ENCODE measurements at regions not wholly inside any gene's neighbourhood (a gene's known extent, or its start where the extent isn't known, plus 50 kb on each side); places are given as distances from the start of the nearest gene placed in this dataset.

- Mint-ChIP-seq H3K27me3 (no peaks in the 10 kb centered on the region), H3K36me3 (no peaks in the 10 kb centered on the region), H3K9me3 (peaks cover 3 to 26% (median 16%) of the 10 kb centered on the region in 8 donors), H3K4me1 (no peaks in the 10 kb centered on the region), H3K4me3 (no peak overlapping the region), H3K27ac (no peak overlapping the region)
- Histone ChIP-seq H3K4me1 (ENCODE audit: insufficient read depth, low read length) (no peaks in the 10 kb centered on the region), H3K9me3 (ENCODE audit: control insufficient read depth in 1 of 2, low read length in 2 of 2) (peaks cover 0 to 9% of the 10 kb centered on the region in 2 donors), H3K27me3 (ENCODE audit: insufficient read depth, low read length) (no peaks in the 10 kb centered on the region), H3K36me3 (ENCODE audit: insufficient read depth, low read length) (no peaks in the 10 kb centered on the region), H3K4me3 (ENCODE audit: low read length in 2 of 2) (no peak overlapping the region), H3K27ac (ENCODE audit: low read depth, low read length) (no peak overlapping the region)
- intact Hi-C loops (cut with micrococcal nuclease) = no loop called here
- peak in 1 of 5 donors; percentile 11 for DNase-seq
- ChIA-PET POLR2A (ENCODE audit: partially characterized antibody) (no interaction called here), CTCF (ENCODE audit: partially characterized antibody) (no interaction called here)
Measured at GRCh38 chr7:52682993-52683392, 352.4 kb upstream of the POM121L12 start.

DNA sequence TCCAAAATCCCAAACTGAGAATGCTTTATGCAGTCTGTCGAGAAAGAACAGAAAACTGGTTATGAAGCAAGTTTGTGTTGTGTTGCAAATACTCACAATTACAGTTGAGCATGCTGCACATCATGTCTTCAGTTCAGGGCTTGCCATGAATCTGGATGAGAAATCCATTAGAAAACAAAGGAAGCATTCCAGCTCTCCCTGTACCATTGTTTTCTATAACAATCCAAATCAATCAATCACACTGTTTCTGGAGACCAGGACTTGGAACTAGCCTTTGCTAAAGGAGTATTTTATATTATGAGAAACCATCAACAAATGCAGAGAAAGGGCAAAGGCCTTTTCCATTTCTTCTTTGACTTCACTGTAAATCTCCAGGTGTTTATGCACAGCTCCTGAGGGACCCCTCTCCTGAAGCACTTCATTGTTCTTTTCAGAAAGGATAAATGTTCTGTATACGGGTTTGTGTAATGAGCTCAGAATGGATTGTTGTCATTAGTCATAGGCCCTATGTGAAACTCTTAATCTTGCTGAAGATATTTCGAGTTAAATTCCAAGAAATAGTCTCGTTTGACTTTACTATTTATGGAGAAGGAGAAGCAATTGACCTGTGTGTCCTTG, 364.7 kb upstream of the POM121L12 start:
- Histone ChIP-seq H3K27ac (ENCODE audit: low read depth, low read length) (no peak overlapping the region), H3K9me3 (ENCODE audit: control insufficient read depth in 1 of 2, low read length in 2 of 2) (peaks cover 0 to 5% of the 10 kb centered on the region in 2 donors), H3K4me3 (ENCODE audit: low read length in 2 of 2) (no peak overlapping the region), H3K4me1 (ENCODE audit: insufficient read depth, low read length) (no peaks in the 10 kb centered on the region), H3K27me3 (ENCODE audit: insufficient read depth, low read length) (no peaks in the 10 kb centered on the region), H3K36me3 (ENCODE audit: insufficient read depth, low read length) (no peaks in the 10 kb centered on the region)
- peaks cover 0 to 50% (median 11%) of the 10 kb centered on the region in 8 donors for H3K9me3 Mint-ChIP-seq
- CTCF ChIA-PET (ENCODE audit: partially characterized antibody) = no interaction called here
- POLR2A ChIA-PET (ENCODE audit: partially characterized antibody) = no interaction called here
- intact Hi-C loops (cut with micrococcal nuclease) = no loop called here
- H3K4me3 Mint-ChIP-seq = no peak overlapping the region
- no peak for DNase-seq
- H3K36me3 Mint-ChIP-seq = no peaks in the 10 kb centered on the region
- no peaks in the 10 kb centered on the region for H3K4me1 Mint-ChIP-seq
- H3K27me3 Mint-ChIP-seq = no peaks in the 10 kb centered on the region
- no peak overlapping the region for H3K27ac Mint-ChIP-seq

DNA sequence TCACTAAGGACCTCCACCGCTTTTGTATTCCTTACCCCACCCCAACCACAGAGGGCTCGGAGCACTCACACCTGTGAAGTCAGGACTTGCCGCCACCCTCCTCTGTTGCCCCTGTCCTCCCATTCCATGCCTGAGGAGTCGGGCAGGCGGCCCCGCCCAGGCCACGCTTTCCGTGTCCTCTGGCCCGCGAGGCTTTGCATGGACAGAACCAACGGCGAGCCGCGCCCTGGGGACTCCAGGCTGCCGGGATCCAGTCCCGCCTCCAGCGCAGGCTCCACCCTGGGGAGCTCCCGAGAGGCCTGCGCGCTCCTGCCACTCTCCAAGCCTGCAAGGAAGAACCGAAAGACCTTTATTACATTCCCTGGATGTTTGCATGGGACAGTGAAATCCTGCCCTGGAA, 366.4 kb upstream of the POM121L12 start:
- ChIA-PET POLR2A (ENCODE audit: partially characterized antibody) (no interaction called here), CTCF (ENCODE audit: partially characterized antibody) (no interaction called here)
- Histone ChIP-seq H3K4me3 (ENCODE audit: low read length in 2 of 2) (no peak overlapping the region), H3K9me3 (ENCODE audit: control insufficient read depth in 1 of 2, low read length in 2 of 2) (peaks cover 0 to 5% of the 10 kb centered on the region in 2 donors), H3K27ac (ENCODE audit: low read depth, low read length) (no peak overlapping the region), H3K36me3 (ENCODE audit: insufficient read depth, low read length) (no peaks in the 10 kb centered on the region), H3K4me1 (ENCODE audit: insufficient read depth, low read length) (no peaks in the 10 kb centered on the region), H3K27me3 (ENCODE audit: insufficient read depth, low read length) (no peaks in the 10 kb centered on the region)
- H3K36me3 Mint-ChIP-seq = no peaks in the 10 kb centered on the region
- peak in 1 of 5 donors; percentile 30 for DNase-seq
- no peak overlapping the region for H3K4me3 Mint-ChIP-seq
- no peaks in the 10 kb centered on the region for H3K4me1 Mint-ChIP-seq
- H3K27ac Mint-ChIP-seq = no peak overlapping the region
- peaks cover 0 to 51% (median 12%) of the 10 kb centered on the region in 8 donors for H3K9me3 Mint-ChIP-seq
- H3K27me3 Mint-ChIP-seq = no peaks in the 10 kb centered on the region
- intact Hi-C loops (cut with micrococcal nuclease) = no loop called here

DNA sequence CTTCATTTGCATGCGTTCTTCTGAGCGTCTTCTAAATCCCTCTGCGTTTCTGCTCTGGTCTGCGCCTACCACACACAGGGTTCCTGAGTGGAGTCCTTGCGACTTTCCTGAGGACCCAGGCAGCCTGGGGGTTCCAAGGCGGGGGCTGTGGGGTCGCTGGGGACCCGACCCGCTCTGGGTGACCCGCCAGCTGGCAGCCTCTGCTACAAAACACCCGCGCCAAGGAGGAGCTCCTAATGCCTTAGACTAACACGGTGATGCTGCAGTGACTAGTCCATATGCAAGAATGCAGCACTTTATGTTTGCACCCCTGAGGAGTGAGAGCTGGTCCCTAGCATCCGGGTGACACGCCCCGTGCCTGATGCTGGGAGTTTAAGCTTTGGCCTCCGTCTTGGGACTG, 367.0 kb upstream of the POM121L12 start:
- no peaks in the 10 kb centered on the region for H3K4me1 ChIP-seq (ENCODE audit: insufficient read depth, low read length)
- H3K4me3 Mint-ChIP-seq = no peak overlapping the region
- H3K36me3 ChIP-seq (ENCODE audit: insufficient read depth, low read length) = no peaks in the 10 kb centered on the region
- no peak for DNase-seq
- H3K4me1 Mint-ChIP-seq = no peaks in the 10 kb centered on the region
- H3K27ac ChIP-seq (ENCODE audit: low read depth, low read length) = no peak overlapping the region
- H3K9me3 Mint-ChIP-seq = peaks cover 0 to 46% (median 12%) of the 10 kb centered on the region in 8 donors
- no peaks in the 10 kb centered on the region for H3K36me3 Mint-ChIP-seq
- H3K9me3 ChIP-seq (ENCODE audit: control insufficient read depth in 1 of 2, low read length in 2 of 2) = peaks cover 0 to 5% of the 10 kb centered on the region in 2 donors
- no peaks in the 10 kb centered on the region for H3K27me3 ChIP-seq (ENCODE audit: insufficient read depth, low read length)
- POLR2A ChIA-PET (ENCODE audit: partially characterized antibody) = no interaction called here
- intact Hi-C loops (cut with micrococcal nuclease) = no loop called here
- H3K4me3 ChIP-seq (ENCODE audit: low read length in 2 of 2) = no peak overlapping the region
- no peak overlapping the region for H3K27ac Mint-ChIP-seq
- no peaks in the 10 kb centered on the region for H3K27me3 Mint-ChIP-seq
- CTCF ChIA-PET (ENCODE audit: partially characterized antibody) = no interaction called here

GRCh38 chr7:52659178-52659577, 376.3 kb upstream of the POM121L12 start:
- Histone ChIP-seq H3K36me3 (ENCODE audit: insufficient read depth, low read length) (no peaks in the 10 kb centered on the region), H3K4me1 (ENCODE audit: insufficient read depth, low read length) (no peaks in the 10 kb centered on the region), H3K9me3 (ENCODE audit: control insufficient read depth in 1 of 2, low read length in 2 of 2) (no peaks in the 10 kb centered on the region), H3K4me3 (ENCODE audit: low read length in 2 of 2) (no peak overlapping the region), H3K27ac (ENCODE audit: low read depth, low read length) (no peak overlapping the region), H3K27me3 (ENCODE audit: insufficient read depth, low read length) (no peaks in the 10 kb centered on the region)
- peaks cover 3 to 24% (median 16%) of the 10 kb centered on the region in 8 donors for H3K9me3 Mint-ChIP-seq
- intact Hi-C loops (cut with micrococcal nuclease) = no loop called here
- no peaks in the 10 kb centered on the region for H3K27me3 Mint-ChIP-seq
- POLR2A ChIA-PET (ENCODE audit: partially characterized antibody) = no interaction called here
- H3K27ac Mint-ChIP-seq = no peak overlapping the region
- no peaks in the 10 kb centered on the region for H3K4me1 Mint-ChIP-seq
- no peak overlapping the region for H3K4me3 Mint-ChIP-seq
- DNase-seq = no peak
- CTCF ChIA-PET (ENCODE audit: partially characterized antibody) = no interaction called here
- H3K36me3 Mint-ChIP-seq = no peaks in the 10 kb centered on the region

- no peaks in the 10 kb centered on the region for H3K4me1 ChIP-seq (ENCODE audit: insufficient read depth, low read length)
- DNase-seq = no peak
- Mint-ChIP-seq H3K27me3 (no peaks in the 10 kb centered on the region), H3K9me3 (peaks cover 3 to 32% (median 20%) of the 10 kb centered on the region in 8 donors), H3K36me3 (no peaks in the 10 kb centered on the region), H3K4me1 (no peaks in the 10 kb centered on the region), H3K27ac (no peak overlapping the region), H3K4me3 (no peak overlapping the region)
- intact Hi-C loops (cut with micrococcal nuclease) = no loop called here
- no peak overlapping the region for H3K4me3 ChIP-seq (ENCODE audit: low read length in 2 of 2)
- no peaks in the 10 kb centered on the region for H3K9me3 ChIP-seq (ENCODE audit: control insufficient read depth in 1 of 2, low read length in 2 of 2)
- CTCF ChIA-PET (ENCODE audit: partially characterized antibody) = no interaction called here
- H3K27me3 ChIP-seq (ENCODE audit: insufficient read depth, low read length) = no peaks in the 10 kb centered on the region
- no peak overlapping the region for H3K27ac ChIP-seq (ENCODE audit: low read depth, low read length)
- POLR2A ChIA-PET (ENCODE audit: partially characterized antibody) = no interaction called here
- H3K36me3 ChIP-seq (ENCODE audit: insufficient read depth, low read length) = no peaks in the 10 kb centered on the region
Measured at GRCh38 chr7:52656098-52656497, 379.3 kb upstream of the POM121L12 start.

- no peaks in the 10 kb centered on the region for H3K9me3 ChIP-seq (ENCODE audit: control insufficient read depth in 1 of 2, low read length in 2 of 2)
- no peak overlapping the region for H3K4me3 Mint-ChIP-seq
- ChIA-PET POLR2A (ENCODE audit: partially characterized antibody) (no interaction called here), CTCF (ENCODE audit: partially characterized antibody) (no interaction called here)
- no peaks in the 10 kb centered on the region for H3K4me1 Mint-ChIP-seq
- no peak overlapping the region for H3K27ac ChIP-seq (ENCODE audit: low read depth, low read length)
- H3K27ac Mint-ChIP-seq = no peak overlapping the region
- no peaks in the 10 kb centered on the region for H3K36me3 Mint-ChIP-seq
- DNase-seq = no peak
- intact Hi-C loops (cut with micrococcal nuclease) = no loop called here
- peaks cover under 1 to 24% (median 14%) of the 10 kb centered on the region in 8 donors for H3K9me3 Mint-ChIP-seq
- H3K27me3 Mint-ChIP-seq = no peaks in the 10 kb centered on the region
- no peaks in the 10 kb centered on the region for H3K4me1 ChIP-seq (ENCODE audit: insufficient read depth, low read length)
- H3K36me3 ChIP-seq (ENCODE audit: insufficient read depth, low read length) = no peaks in the 10 kb centered on the region
- no peaks in the 10 kb centered on the region for H3K27me3 ChIP-seq (ENCODE audit: insufficient read depth, low read length)
- no peak overlapping the region for H3K4me3 ChIP-seq (ENCODE audit: low read length in 2 of 2)
Measured at GRCh38 chr7:52652621-52653020, 382.8 kb upstream of the POM121L12 start.

DNA sequence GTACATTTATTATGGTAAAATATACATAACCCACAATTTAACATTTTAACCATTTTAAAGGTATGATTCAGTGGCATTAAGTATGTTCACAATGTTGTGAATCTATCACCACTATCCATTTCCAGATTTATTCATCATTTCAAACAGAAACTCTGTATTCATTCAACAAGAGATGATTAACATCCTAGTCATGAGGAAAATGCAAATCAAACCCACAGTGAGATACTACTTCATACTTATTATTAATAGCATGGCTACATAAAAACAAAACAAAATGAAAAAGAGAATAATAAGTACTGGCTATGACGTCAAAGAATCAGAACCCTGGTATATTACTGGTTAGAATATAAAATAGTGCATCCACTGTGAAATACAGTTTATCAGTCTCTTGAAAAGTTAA, 386.6 kb upstream of the POM121L12 start:
- no peak overlapping the region for H3K4me3 ChIP-seq (ENCODE audit: low read length in 2 of 2)
- CTCF ChIA-PET (ENCODE audit: partially characterized antibody) = no interaction called here
- Mint-ChIP-seq H3K4me3 (no peak overlapping the region), H3K27me3 (no peaks in the 10 kb centered on the region), H3K36me3 (no peaks in the 10 kb centered on the region), H3K9me3 (peaks cover 0 to 29% (median 21%) of the 10 kb centered on the region in 8 donors), H3K27ac (no peak overlapping the region), H3K4me1 (no peaks in the 10 kb centered on the region)
- POLR2A ChIA-PET (ENCODE audit: partially characterized antibody) = no interaction called here
- H3K4me1 ChIP-seq (ENCODE audit: insufficient read depth, low read length) = no peaks in the 10 kb centered on the region
- no peak overlapping the region for H3K27ac ChIP-seq (ENCODE audit: low read depth, low read length)
- H3K9me3 ChIP-seq (ENCODE audit: control insufficient read depth in 1 of 2, low read length in 2 of 2) = no peaks in the 10 kb centered on the region
- H3K27me3 ChIP-seq (ENCODE audit: insufficient read depth, low read length) = no peaks in the 10 kb centered on the region
- no peak for DNase-seq
- no peaks in the 10 kb centered on the region for H3K36me3 ChIP-seq (ENCODE audit: insufficient read depth, low read length)
- intact Hi-C loops (cut with micrococcal nuclease) = no loop called here

Data from CD4-positive, alpha-beta memory T cell (primary cell).